ENCODE measurements at regions not wholly inside any gene's neighbourhood (a gene's known extent, or its start where the extent isn't known, plus 50 kb on each side); places are given as distances from the start of the nearest gene placed in this dataset.

DNA sequence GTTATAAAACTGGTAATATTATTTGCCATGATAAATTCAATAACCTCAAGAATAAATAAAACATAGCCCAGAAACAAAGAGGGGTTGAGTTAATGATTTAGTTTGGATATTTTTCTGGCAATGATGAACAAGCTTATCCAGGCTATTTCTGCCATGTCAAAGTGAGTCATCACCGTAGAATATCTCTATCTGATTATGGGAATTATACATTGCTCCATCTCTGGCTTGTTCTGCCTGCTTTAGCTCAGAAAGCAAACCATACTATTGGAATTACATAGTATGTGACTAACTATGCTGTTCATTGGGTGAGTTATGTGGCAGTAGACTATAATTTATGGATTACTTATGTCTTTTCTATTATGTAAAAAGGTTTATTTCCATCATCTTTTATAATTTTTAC lies 680.1 kb upstream of the AADAT start:
- TF ChIP-seq POLR2AphosphoS5 (IDR thresholded peaks at IDR 0.05; ENCODE audit: insufficient read depth, low read depth, low read length) (no peak), JUN (IDR thresholded peaks at IDR 0.05; ENCODE audit: borderline replicate concordance, insufficient read depth, insufficient read length, low read depth) (no peak), EZH2 (IDR thresholded peaks at IDR 0.05; ENCODE audit: borderline replicate concordance, low read depth, low read length, severe bottlenecking) (no peak), POLR2A (IDR thresholded peaks at IDR 0.05; ENCODE audit: low read depth, low read length) (no peak)
- TF ChIP-seq, protein P1, sequence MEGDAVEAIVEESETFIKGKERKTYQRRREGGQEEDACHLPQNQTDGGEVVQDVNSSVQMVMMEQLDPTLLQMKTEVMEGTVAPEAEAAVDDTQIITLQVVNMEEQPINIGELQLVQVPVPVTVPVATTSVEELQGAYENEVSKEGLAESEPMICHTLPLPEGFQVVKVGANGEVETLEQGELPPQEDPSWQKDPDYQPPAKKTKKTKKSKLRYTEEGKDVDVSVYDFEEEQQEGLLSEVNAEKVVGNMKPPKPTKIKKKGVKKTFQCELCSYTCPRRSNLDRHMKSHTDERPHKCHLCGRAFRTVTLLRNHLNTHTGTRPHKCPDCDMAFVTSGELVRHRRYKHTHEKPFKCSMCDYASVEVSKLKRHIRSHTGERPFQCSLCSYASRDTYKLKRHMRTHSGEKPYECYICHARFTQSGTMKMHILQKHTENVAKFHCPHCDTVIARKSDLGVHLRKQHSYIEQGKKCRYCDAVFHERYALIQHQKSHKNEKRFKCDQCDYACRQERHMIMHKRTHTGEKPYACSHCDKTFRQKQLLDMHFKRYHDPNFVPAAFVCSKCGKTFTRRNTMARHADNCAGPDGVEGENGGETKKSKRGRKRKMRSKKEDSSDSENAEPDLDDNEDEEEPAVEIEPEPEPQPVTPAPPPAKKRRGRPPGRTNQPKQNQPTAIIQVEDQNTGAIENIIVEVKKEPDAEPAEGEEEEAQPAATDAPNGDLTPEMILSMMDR (IDR thresholded peaks at IDR 0.05; ENCODE audit: extremely low read depth in 1 of 2, insufficient read depth in 1 of 2, low read depth in 1 of 2, low read length in 2 of 2), result no peak
